ENCODE measurements at regions not wholly inside any gene's neighbourhood (a gene's known extent, or its start where the extent isn't known, plus 50 kb on each side); places are given as distances from the start of the nearest gene placed in this dataset.

DNA sequence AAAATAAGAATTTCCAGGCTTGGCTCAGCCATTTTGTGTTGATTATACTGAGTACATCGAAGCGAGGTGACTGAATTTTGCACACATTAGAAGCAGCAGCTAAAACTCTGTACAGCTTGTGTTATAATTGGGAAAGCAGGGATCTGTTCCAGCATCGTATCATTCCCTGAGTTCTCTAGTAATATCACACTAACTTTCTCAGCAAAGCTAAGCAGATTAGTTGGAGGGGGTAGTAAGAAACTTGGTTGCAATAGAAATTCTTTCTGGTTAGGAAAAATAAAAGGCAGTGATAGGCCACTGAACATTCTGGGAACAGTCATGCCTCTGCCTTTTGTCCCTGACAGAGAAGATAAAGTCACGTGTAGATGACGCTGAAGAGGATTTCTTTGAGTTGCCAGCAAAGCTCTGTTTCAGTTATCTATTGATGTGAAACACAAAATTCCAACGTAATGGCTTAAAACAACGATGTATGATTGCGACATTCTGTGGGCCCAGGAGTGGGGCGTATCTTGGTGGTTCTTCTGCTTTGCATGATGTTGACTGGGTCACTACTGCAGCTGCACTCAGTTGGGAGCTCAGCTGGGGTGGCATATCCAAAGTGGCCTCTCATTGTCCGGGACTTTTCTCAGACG, 202.1 kb upstream of the MEX3C start:
- H3K27me3 ChIP-seq (ENCODE audit: control insufficient read depth in 3 of 3, insufficient read depth in 3 of 3, low read length in 2 of 3) = no peaks in the 10 kb centered on the region
- no peak overlapping the region for H3K4me3 ChIP-seq
- TF ChIP-seq, protein P1, sequence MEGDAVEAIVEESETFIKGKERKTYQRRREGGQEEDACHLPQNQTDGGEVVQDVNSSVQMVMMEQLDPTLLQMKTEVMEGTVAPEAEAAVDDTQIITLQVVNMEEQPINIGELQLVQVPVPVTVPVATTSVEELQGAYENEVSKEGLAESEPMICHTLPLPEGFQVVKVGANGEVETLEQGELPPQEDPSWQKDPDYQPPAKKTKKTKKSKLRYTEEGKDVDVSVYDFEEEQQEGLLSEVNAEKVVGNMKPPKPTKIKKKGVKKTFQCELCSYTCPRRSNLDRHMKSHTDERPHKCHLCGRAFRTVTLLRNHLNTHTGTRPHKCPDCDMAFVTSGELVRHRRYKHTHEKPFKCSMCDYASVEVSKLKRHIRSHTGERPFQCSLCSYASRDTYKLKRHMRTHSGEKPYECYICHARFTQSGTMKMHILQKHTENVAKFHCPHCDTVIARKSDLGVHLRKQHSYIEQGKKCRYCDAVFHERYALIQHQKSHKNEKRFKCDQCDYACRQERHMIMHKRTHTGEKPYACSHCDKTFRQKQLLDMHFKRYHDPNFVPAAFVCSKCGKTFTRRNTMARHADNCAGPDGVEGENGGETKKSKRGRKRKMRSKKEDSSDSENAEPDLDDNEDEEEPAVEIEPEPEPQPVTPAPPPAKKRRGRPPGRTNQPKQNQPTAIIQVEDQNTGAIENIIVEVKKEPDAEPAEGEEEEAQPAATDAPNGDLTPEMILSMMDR (IDR thresholded peaks at IDR 0.05; ENCODE audit: control extremely low read depth, extremely low read depth) = no peak
- H3K9ac ChIP-seq (ENCODE audit: insufficient read depth in 1 of 2, low read length in 2 of 2) = no peak overlapping the region
- 79 to 89% methylated on average over 11 of the region's 11 CpGs for WGBS, 2 donors
- H3K4me1 ChIP-seq (ENCODE audit: control insufficient read depth in 5 of 5, insufficient read depth in 5 of 5, low read length in 5 of 5) = no peaks in the 10 kb centered on the region
- H3K9me3 ChIP-seq (ENCODE audit: control insufficient read depth in 4 of 4, insufficient read depth in 3 of 4, low read length in 3 of 4) = no peaks in the 10 kb centered on the region
- H3K36me3 ChIP-seq (ENCODE audit: control insufficient read depth in 4 of 4, insufficient read depth in 4 of 4, low read length in 4 of 4) = no peaks in the 10 kb centered on the region
- DNase-seq = no peak
- ATAC-seq (ENCODE audit: insufficient read depth, low FRiP score) = no peak
- H3K27ac ChIP-seq (ENCODE audit: low read depth in 1 of 2, low read length in 1 of 2) = no peak overlapping the region

DNA sequence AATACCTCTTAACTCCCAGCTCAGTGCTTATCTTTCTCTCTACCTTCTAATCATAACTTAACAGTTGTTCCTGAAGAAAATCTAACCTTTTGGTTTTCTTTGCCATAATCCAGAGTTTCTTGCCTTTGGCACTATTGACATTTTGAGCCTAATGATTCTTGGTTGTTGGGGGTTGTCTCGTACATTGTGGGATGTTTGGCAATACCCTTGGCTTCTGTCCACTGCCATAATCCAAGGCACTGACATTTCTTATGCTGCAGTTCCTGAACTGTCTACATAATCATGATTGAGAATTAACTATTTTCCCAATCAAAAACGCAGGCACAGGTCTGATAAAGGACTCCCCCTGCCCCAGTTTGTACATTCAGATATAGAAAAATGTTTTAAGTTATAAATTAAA, 203.2 kb upstream of the MEX3C start:
- H3K27me3 ChIP-seq (ENCODE audit: control insufficient read depth in 3 of 3, insufficient read depth in 3 of 3, low read length in 2 of 3) = no peaks in the 10 kb centered on the region
- no peak overlapping the region for H3K27ac ChIP-seq (ENCODE audit: low read depth in 1 of 2, low read length in 1 of 2)
- DNase-seq (no peak), ATAC-seq (ENCODE audit: insufficient read depth, low FRiP score) (no peak)
- H3K4me3 ChIP-seq = no peak overlapping the region
- no peaks in the 10 kb centered on the region for H3K36me3 ChIP-seq (ENCODE audit: control insufficient read depth in 4 of 4, insufficient read depth in 4 of 4, low read length in 4 of 4)
- no peaks in the 10 kb centered on the region for H3K4me1 ChIP-seq (ENCODE audit: control insufficient read depth in 5 of 5, insufficient read depth in 5 of 5, low read length in 5 of 5)
- no peak overlapping the region for H3K9ac ChIP-seq (ENCODE audit: insufficient read depth in 1 of 2, low read length in 2 of 2)
- no peaks in the 10 kb centered on the region for H3K9me3 ChIP-seq (ENCODE audit: control insufficient read depth in 4 of 4, insufficient read depth in 3 of 4, low read length in 3 of 4)
- WGBS, 2 donors = 56 to 64% methylated on average over 2 of the region's 2 CpGs
- TF ChIP-seq, protein P1 (IDR thresholded peaks at IDR 0.05; ENCODE audit: control extremely low read depth, extremely low read depth) = no peak

DNA sequence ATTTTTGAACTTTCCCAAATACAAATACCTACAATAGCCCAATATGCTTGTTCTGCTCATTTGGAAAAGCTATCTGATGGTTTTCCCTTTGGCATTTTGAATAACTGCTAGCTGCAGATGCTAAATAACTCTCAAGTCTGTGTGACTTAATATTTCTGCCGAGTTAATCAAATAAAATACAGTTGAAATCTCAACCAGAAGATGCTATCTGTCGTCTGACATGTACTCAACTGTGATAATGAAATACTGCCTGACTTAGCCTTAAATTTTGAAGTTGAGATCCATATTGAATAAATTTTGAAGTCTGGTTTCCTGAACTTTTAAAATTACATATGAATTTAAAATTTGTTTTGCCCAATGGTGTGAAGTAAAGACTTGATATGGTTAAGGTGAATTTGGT, 204.4 kb upstream of the MEX3C start:
- H3K9ac ChIP-seq (ENCODE audit: insufficient read depth in 1 of 2, low read length in 2 of 2) = no peak overlapping the region
- ATAC-seq (ENCODE audit: insufficient read depth, low FRiP score) = no peak
- no peak overlapping the region for H3K27ac ChIP-seq (ENCODE audit: low read depth in 1 of 2, low read length in 1 of 2)
- no peak for DNase-seq
- 81 to 87% methylated on average over 2 of the region's 2 CpGs for WGBS, 2 donors
- no peaks in the 10 kb centered on the region for H3K27me3 ChIP-seq (ENCODE audit: control insufficient read depth in 3 of 3, insufficient read depth in 3 of 3, low read length in 2 of 3)
- TF ChIP-seq, protein P1 (IDR thresholded peaks at IDR 0.05; ENCODE audit: control extremely low read depth, extremely low read depth) = no peak
- H3K36me3 ChIP-seq (ENCODE audit: control insufficient read depth in 4 of 4, insufficient read depth in 4 of 4, low read length in 4 of 4) = no peaks in the 10 kb centered on the region
- H3K9me3 ChIP-seq (ENCODE audit: control insufficient read depth in 4 of 4, insufficient read depth in 3 of 4, low read length in 3 of 4) = no peaks in the 10 kb centered on the region
- no peak overlapping the region for H3K4me3 ChIP-seq
- H3K4me1 ChIP-seq (ENCODE audit: control insufficient read depth in 5 of 5, insufficient read depth in 5 of 5, low read length in 5 of 5) = no peaks in the 10 kb centered on the region

DNA sequence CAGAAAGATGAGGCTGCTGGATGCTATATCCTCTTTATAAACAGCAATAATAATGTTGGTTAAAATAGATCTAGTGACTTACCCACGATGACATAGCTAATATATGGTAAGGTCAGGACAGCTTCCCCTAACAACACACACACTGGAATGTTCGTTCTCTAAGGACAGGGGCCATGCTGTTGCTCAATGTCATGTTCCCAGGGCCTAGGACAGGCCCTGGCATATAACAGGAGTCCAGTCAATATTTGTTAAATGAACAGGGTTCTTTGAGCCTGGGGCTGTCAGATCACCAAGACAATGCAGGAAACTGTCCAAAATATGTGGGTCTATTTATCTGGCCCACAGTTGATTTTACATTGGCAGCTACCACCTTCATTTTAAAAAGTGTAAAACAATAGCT, 207.1 kb upstream of the MEX3C start:
- H3K4me1 ChIP-seq (ENCODE audit: control insufficient read depth in 5 of 5, insufficient read depth in 5 of 5, low read length in 5 of 5) = no peaks in the 10 kb centered on the region
- ATAC-seq (ENCODE audit: insufficient read depth, low FRiP score) (no peak), DNase-seq (no peak)
- 57 to 60% methylated on average over 2 of the region's 2 CpGs for WGBS, 2 donors
- TF ChIP-seq, protein P1 (IDR thresholded peaks at IDR 0.05; ENCODE audit: control extremely low read depth, extremely low read depth) = no peak
- H3K36me3 ChIP-seq (ENCODE audit: control insufficient read depth in 4 of 4, insufficient read depth in 4 of 4, low read length in 4 of 4) = no peaks in the 10 kb centered on the region
- no peaks in the 10 kb centered on the region for H3K9me3 ChIP-seq (ENCODE audit: control insufficient read depth in 4 of 4, insufficient read depth in 3 of 4, low read length in 3 of 4)
- H3K4me3 ChIP-seq = no peak overlapping the region
- no peaks in the 10 kb centered on the region for H3K27me3 ChIP-seq (ENCODE audit: control insufficient read depth in 3 of 3, insufficient read depth in 3 of 3, low read length in 2 of 3)
- no peak overlapping the region for H3K9ac ChIP-seq (ENCODE audit: insufficient read depth in 1 of 2, low read length in 2 of 2)
- no peak overlapping the region for H3K27ac ChIP-seq (ENCODE audit: low read depth in 1 of 2, low read length in 1 of 2)

Data from lung (tissue), 11 donors.